ENCODE measurements at regions not wholly inside any gene's neighbourhood (a gene's known extent, or its start where the extent isn't known, plus 50 kb on each side); places are given as distances from the start of the nearest gene placed in this dataset.

GRCh38 chr1:10900691-10901090, 104.2 kb upstream of the CASZ1 start:
- Histone ChIP-seq H4K20me1 (replicated peaks; ENCODE audit: control insufficient read depth, extremely low read depth, insufficient read depth, low read length) (no peaks in the 10 kb centered on the region), H3K4me1 (ENCODE audit: control insufficient read depth, extremely low read depth, insufficient read depth, low read length) (no peaks in the 10 kb centered on the region), H3K4me2 (ENCODE audit: insufficient read depth, low read length) (no peak overlapping the region), H2AFZ (ENCODE audit: low read depth, low read length) (no peak overlapping the region), H3K36me3 (ENCODE audit: control insufficient read depth in 2 of 2, extremely low read depth in 1 of 2, insufficient read depth in 2 of 2, low read length in 2 of 2) (no peaks in the 10 kb centered on the region), H3K27ac (ENCODE audit: insufficient read depth, low read depth, low read length) (no peak overlapping the region), H3K4me3 (replicated peaks in 1 of 3; ENCODE audit: insufficient read depth in 1 of 3, low read depth in 1 of 3, low read length in 3 of 3) (no peak overlapping the region), H3K9ac (replicated peaks; ENCODE audit: extremely low read depth, insufficient read depth, low read length) (no peak overlapping the region), H3K9me1 (replicated peaks; ENCODE audit: control insufficient read depth, extremely low read depth, insufficient read depth, low read length) (no peaks in the 10 kb centered on the region), H3K79me2 (ENCODE audit: control insufficient read depth, insufficient read depth, low read length) (no peaks in the 10 kb centered on the region), H3K27me3 (ENCODE audit: control insufficient read depth in 2 of 2, insufficient read depth in 2 of 2, low read length in 2 of 2) (no peaks in the 10 kb centered on the region), H3K9me3 (replicated peaks; ENCODE audit: control insufficient read depth, insufficient read depth, low read length) (no peaks in the 10 kb centered on the region)
- dilution Hi-C loops (cut with MboI; ENCODE audit: extremely low pct_ligation_motif_present, low sequenced_read_pairs), result no loop called here
- BruUV-seq (replicated peaks), result no TSS peak
- TF ChIP-seq MYC (IDR thresholded peaks at IDR 0.05; ENCODE audit: low read depth, low read length) (no peak), MAX (IDR thresholded peaks at IDR 0.05; ENCODE audit: insufficient read depth, insufficient read length) (no peak), POLR2AphosphoS5 (IDR thresholded peaks at IDR 0.05; ENCODE audit: insufficient read depth, low read depth, low read length) (no peak), JUN (IDR thresholded peaks at IDR 0.05; ENCODE audit: borderline replicate concordance, insufficient read depth, insufficient read length, low read depth) (no peak), POLR2A (IDR thresholded peaks at IDR 0.05; ENCODE audit: low read depth, low read length) (no peak), CTCF (IDR thresholded peaks at IDR 0.05; ENCODE audit: extremely low read depth in 1 of 2, insufficient read depth in 1 of 2, low read depth in 1 of 2, low read length in 2 of 2) (no peak), FOS (IDR thresholded peaks at IDR 0.05; ENCODE audit: borderline replicate concordance, insufficient read depth, low read length) (no peak), EZH2 (IDR thresholded peaks at IDR 0.05; ENCODE audit: borderline replicate concordance, low read depth, low read length, severe bottlenecking) (no peak), GATA2 (IDR thresholded peaks at IDR 0.05; ENCODE audit: insufficient read depth, insufficient read length, low read depth, low read length) (no peak)
- DNase-seq (ENCODE audit: low read depth, low spot score), result no peak
- CTCF ChIA-PET, result interaction anchor here (0.9 to 1.4 kb wide), 2 partner anchors 9 to 41 kb away, joined by 3 to 4 read pairs; no protein-coding TSS in a partner anchor
- intact Hi-C loops (cut with micrococcal nuclease), result no loop called here
- POLR2A ChIA-PET, result interaction anchor here (0.7 kb wide), 1 partner anchor 10 kb away, joined by 6 read pairs; no protein-coding TSS in a partner anchor
- no peak for FAIRE-seq
